A673 (cell line): ENCODE measurements at regions not wholly inside any gene's neighbourhood (a gene's known extent, or its start where the extent isn't known, plus 50 kb on each side); places are given as distances from the start of the nearest gene placed in this dataset.

Experiments used
- BruUV-seq: library from RNA; stranded (reverse); fragments of 400-500 nt; replicated peaks from 2 replicates; lab custom pipeline; 2021; lab: Mats Ljungman, UMichigan
- CTCF ChIA-PET: fragments of 300-600 bp; sonication (Branson Sonifier 250); formaldehyde crosslinking; loops from one replicate; lab custom pipeline; 2022; ENCODE audit warnings: antibody characterized with exemption; lab: Charles Lee
- POLR2A ChIA-PET: fragments of 300-600 bp; sonication (Branson Sonifier 250); formaldehyde crosslinking; loops from one replicate; lab custom pipeline; 2022; ENCODE audit warnings: antibody characterized with exemption; ENCODE audit not compliant: low non-redundant PET; lab: Charles Lee
- DNase-seq: peaks from one replicate; pipeline ENCODE4 v3.0.0-alpha.2; 2015; ENCODE audit warnings: low spot score
- H3K27ac ChIP-seq: fragments of 200-600 bp; sonication (generic); 2 replicates; pipeline ENCODE4 v1.5.1; 2016; ENCODE audit warnings: mixed run types, low read depth, mild to moderate bottlenecking, mixed read lengths, antibody characterized with exemption, low read length; ENCODE audit not compliant: poor library complexity, severe bottlenecking
- H3K27me3 ChIP-seq: fragments of 200-600 bp; sonication (generic); replicated peaks from 2 replicates; pipeline ENCODE4 v1.6.1; 2017; ENCODE audit warnings: mixed run types, low read depth, mild to moderate bottlenecking, mixed read lengths, antibody characterized with exemption, low read length; ENCODE audit not compliant: insufficient read depth, poor library complexity
- H3K36me3 ChIP-seq: fragments of 200-600 bp; sonication (generic); 2 replicates; pipeline ENCODE4 v1.6.1; 2016; ENCODE audit warnings: mixed run types, mild to moderate bottlenecking, mixed read lengths, antibody characterized with exemption, low read length; ENCODE audit not compliant: insufficient read depth, poor library complexity, severe bottlenecking
- H3K4me1 ChIP-seq: fragments of 200-600 bp; sonication (generic); 2 replicates; pipeline ENCODE4 v1.6.1; 2017; ENCODE audit warnings: mixed run types, mild to moderate bottlenecking, mixed read lengths, antibody characterized with exemption, low read length; ENCODE audit not compliant: insufficient read depth, poor library complexity, severe bottlenecking
- H3K4me3 ChIP-seq: fragments of 200-600 bp; sonication (generic); 2 replicates; pipeline ENCODE4 v1.5.1; 2016; ENCODE audit warnings: low read depth, mixed run types, mild to moderate bottlenecking, mixed read lengths, low read length; ENCODE audit not compliant: poor library complexity, severe bottlenecking
- H3K9me3 ChIP-seq: fragments of 200-600 bp; sonication (generic); 2 replicates; pipeline ENCODE4 v1.6.1; 2016; ENCODE audit warnings: mixed run types, low read depth, mild to moderate bottlenecking, mixed read lengths, antibody characterized with exemption, low read length; ENCODE audit not compliant: poor library complexity, severe bottlenecking
- CTCF ChIP-seq: fragments of 300-800, 200-600 bp; sonication (generic); conservative IDR thresholded peaks from 2 replicates; pipeline ENCODE4 v1.5.1; 2017; ENCODE audit warnings: low read depth, mild to moderate bottlenecking, antibody characterized with exemption, low read length, moderate library complexity, mixed read lengths
- EZH2 ChIP-seq: fragments of 200-600 bp; sonication (generic); IDR thresholded peaks from 2 replicates; pipeline ENCODE4 v1.6.1; 2017; ENCODE audit warnings: borderline replicate concordance, low read depth, mild to moderate bottlenecking, mixed read lengths, antibody characterized with exemption, low read length; ENCODE audit not compliant: poor library complexity, severe bottlenecking
- intact Hi-C: fragments of 100-400 bp; cut with micrococcal nuclease; formaldehyde crosslinking; loops from one replicate; pipeline ENCODE4 v1.10.0; 2022; ENCODE audit not compliant: unreplicated experiment

DNA sequence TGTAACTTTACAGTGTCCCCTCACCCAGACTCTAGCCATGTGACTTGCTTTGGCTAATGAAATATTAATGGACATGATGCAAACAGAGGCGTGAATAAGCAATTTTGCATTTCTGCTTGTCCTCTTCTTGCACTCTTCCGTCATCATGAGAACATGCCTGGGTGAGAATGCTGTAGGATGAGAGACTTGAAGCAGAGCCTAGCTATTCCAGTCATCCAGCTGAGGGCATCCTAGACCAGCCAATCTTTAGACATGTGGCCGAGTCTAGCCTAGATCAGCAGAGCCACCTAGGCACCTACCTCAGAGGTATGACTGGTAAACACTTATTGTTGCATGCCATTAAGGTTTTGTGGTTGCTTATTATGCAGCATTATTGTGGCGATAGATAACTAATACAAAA lies 450.5 kb upstream of the AZI2 start:
- Histone ChIP-seq H3K27ac (no peak overlapping the region), H3K36me3 (no peaks in the 10 kb centered on the region), H3K4me1 (no peaks in the 10 kb centered on the region), H3K4me3 (no peak overlapping the region), H3K27me3 (no peaks in the 10 kb centered on the region), H3K9me3 (no peaks in the 10 kb centered on the region)
- ChIA-PET POLR2A (no interaction called here), CTCF (no interaction called here)
- intact Hi-C loops, result no loop called here
- BruUV-seq, result no TSS peak
- TF ChIP-seq CTCF (peak; percentile 32; the same call in 1 of the 2 replicates), EZH2 (no peak)
- DNase-seq, result peak; percentile 4

DNA sequence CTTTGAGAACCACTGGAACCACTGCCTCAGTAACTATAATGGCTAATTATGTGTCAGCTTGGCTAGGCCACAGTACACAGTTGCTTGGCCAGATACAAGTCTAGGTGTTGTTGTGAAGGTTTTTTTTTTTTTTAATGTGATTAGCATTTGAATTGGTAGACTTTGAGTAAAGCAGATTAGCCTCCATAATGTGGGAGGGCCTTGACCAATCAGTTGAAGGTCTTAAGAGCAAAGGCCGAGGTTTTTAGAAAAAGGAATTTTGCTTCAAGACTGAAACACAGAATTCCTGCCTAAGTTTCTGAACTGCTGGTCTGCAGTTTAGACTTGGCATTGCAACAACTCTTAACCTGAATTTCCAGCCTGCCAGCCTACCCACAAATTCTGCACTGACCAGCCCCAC lies 451.6 kb upstream of the AZI2 start:
- Histone ChIP-seq H3K27ac (no peak overlapping the region), H3K9me3 (no peaks in the 10 kb centered on the region), H3K36me3 (no peaks in the 10 kb centered on the region), H3K4me3 (no peak overlapping the region), H3K27me3 (no peaks in the 10 kb centered on the region), H3K4me1 (no peaks in the 10 kb centered on the region)
- CTCF ChIA-PET, result no interaction called here
- intact Hi-C loops, result no loop called here
- no peak for TF ChIP-seq CTCF
- TF ChIP-seq EZH2, result no peak
- BruUV-seq, result no TSS peak
- DNase-seq, result no peak
- POLR2A ChIA-PET, result no interaction called here

DNA sequence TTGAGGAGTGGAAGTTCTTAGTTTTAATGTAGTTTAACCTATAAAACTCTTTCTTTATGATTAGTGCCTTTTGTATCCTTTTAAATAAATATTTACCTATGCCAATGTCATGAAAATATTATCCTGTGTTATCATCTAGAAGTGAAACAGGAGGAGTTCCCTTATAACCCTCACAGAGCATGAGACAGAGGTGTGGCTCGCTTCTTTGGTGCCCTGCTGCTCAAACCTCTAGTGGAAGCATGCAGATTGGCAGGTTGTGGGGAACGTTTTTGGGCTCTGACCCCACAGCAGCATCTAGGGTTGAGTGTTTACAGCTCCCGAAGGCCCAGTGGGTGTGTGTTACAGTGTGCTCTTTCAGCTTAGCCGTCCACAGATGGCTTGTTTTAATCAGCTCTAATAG lies 459.4 kb upstream of the AZI2 start:
- DNase-seq, result no peak
- ChIA-PET POLR2A (no interaction called here), CTCF (no interaction called here)
- Histone ChIP-seq H3K36me3 (no peaks in the 10 kb centered on the region), H3K27ac (no peak overlapping the region), H3K4me1 (no peaks in the 10 kb centered on the region), H3K9me3 (no peaks in the 10 kb centered on the region), H3K27me3 (no peaks in the 10 kb centered on the region), H3K4me3 (no peak overlapping the region)
- TF ChIP-seq CTCF (no peak), EZH2 (no peak)
- BruUV-seq, result no TSS peak
- intact Hi-C loops, result no loop called here
